HUES6 (cell line): ENCODE measurements at regions not wholly inside any gene's neighbourhood (a gene's known extent, or its start where the extent isn't known, plus 50 kb on each side); places are given as distances from the start of the nearest gene placed in this dataset.

Source experiments
- H3K27ac ChIP-seq: 2 replicates; pipeline ENCODE4 v1.7.0; 2013; ENCODE audit warnings: low read depth, mild to moderate bottlenecking, low read length, inconsistent platforms
- H3K27me3 ChIP-seq: 2 replicates; pipeline ENCODE4 v1.6.1; 2013; ENCODE audit warnings: low read length; ENCODE audit not compliant: control insufficient read depth, insufficient read depth
- H3K36me3 ChIP-seq: 2 replicates; pipeline ENCODE4 v1.6.1; 2013; ENCODE audit warnings: low read length; ENCODE audit not compliant: control insufficient read depth, insufficient read depth
- H3K4me1 ChIP-seq: 2 replicates; pipeline ENCODE4 v1.6.1; 2013; ENCODE audit warnings: low read length; ENCODE audit not compliant: control insufficient read depth, insufficient read depth
- H3K4me3 ChIP-seq: 2 replicates; pipeline ENCODE4 v1.5.1; 2013; ENCODE audit warnings: low read depth, low read length
- H3K9ac ChIP-seq: one replicate; pipeline ENCODE4 v1.6.1; 2013; ENCODE audit warnings: mild to moderate bottlenecking, low read length
- H3K9me3 ChIP-seq: 2 replicates; pipeline ENCODE4 v1.6.1; 2013; ENCODE audit warnings: low read depth, low read length; ENCODE audit not compliant: control insufficient read depth, insufficient read depth

- Histone ChIP-seq H3K27ac (no peak overlapping the region), H3K9ac (no peak overlapping the region), H3K4me3 (no peak overlapping the region), H3K9me3 (no peaks in the 10 kb centered on the region), H3K4me1 (no peaks in the 10 kb centered on the region; the same call in 1 of the 2 replicates), H3K36me3 (no peaks in the 10 kb centered on the region), H3K27me3 (no peaks in the 10 kb centered on the region)
Observed at GRCh38 chr3:182703233-182703632, 90.1 kb upstream of the ATP11B start.

GRCh38 chr3:182704926-182705325 is 88.4 kb upstream of the ATP11B start:
- no peaks in the 10 kb centered on the region for H3K9me3 ChIP-seq
- H3K4me3 ChIP-seq: no peak overlapping the region
- no peaks in the 10 kb centered on the region for H3K27me3 ChIP-seq
- H3K36me3 ChIP-seq: no peaks in the 10 kb centered on the region
- H3K27ac ChIP-seq: no peak overlapping the region
- H3K4me1 ChIP-seq: no peaks in the 10 kb centered on the region; the same call in 1 of the 2 replicates
- no peak overlapping the region for H3K9ac ChIP-seq

DNA sequence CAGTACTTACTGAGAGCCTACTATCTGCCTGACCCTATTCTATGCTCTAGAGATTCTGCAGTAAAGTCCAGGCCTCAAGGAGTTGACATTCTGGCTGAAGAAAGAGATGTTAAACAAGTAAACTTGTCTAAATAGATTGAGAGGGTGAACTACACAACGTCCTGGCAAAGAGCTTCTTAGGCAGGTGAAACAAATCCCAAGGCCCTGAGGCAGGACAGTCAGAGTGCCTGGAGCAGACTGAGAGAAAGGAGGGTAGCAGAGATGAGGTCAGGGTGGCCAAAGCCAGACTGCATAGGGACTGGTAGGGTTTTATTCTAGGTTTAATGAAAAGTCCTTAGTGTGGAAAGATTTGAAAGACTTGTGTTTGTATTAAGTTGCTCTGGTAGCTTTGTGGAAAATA is 84.5 kb upstream of the ATP11B start:
- no peaks in the 10 kb centered on the region for H3K27me3 ChIP-seq
- H3K4me3 ChIP-seq: no peak overlapping the region
- H3K9ac ChIP-seq: no peak overlapping the region
- no peaks in the 10 kb centered on the region for H3K36me3 ChIP-seq
- H3K9me3 ChIP-seq: no peaks in the 10 kb centered on the region
- no peaks in the 10 kb centered on the region; the same call in 1 of the 2 replicates for H3K4me1 ChIP-seq
- H3K27ac ChIP-seq: no peak overlapping the region

DNA sequence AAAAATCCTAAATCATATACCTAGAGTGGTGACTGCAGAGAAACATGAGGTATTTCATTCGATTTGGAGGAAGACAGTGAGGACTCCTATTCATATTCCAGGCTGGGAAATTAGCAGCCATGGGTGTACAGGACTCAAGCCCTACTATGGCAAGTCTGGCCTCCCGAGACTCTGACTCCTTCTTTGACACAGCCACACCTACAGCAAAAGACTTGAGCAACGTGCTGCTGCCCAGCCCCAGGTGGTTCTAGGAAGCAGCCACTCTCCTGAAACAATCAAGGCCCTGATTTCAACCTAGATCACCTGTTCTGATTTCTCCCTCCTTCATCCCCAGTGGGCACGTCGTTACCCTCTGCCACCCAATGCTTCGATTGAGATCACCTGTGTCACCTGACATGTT is 84.0 kb upstream of the ATP11B start:
- Histone ChIP-seq H3K27ac (no peak overlapping the region), H3K4me3 (no peak overlapping the region), H3K36me3 (no peaks in the 10 kb centered on the region), H3K9me3 (no peaks in the 10 kb centered on the region), H3K9ac (peak overlapping the region; percentile 18), H3K27me3 (no peaks in the 10 kb centered on the region), H3K4me1 (no peaks in the 10 kb centered on the region; the same call in 1 of the 2 replicates)

- H3K36me3 ChIP-seq: no peaks in the 10 kb centered on the region
- no peak overlapping the region for H3K9ac ChIP-seq
- H3K9me3 ChIP-seq: no peaks in the 10 kb centered on the region
- H3K4me1 ChIP-seq: no peaks in the 10 kb centered on the region
- H3K4me3 ChIP-seq: no peak overlapping the region
- H3K27ac ChIP-seq: no peak overlapping the region
- no peaks in the 10 kb centered on the region for H3K27me3 ChIP-seq
Observed at GRCh38 chr3:182710557-182711157, 82.6 kb upstream of the ATP11B start.

DNA sequence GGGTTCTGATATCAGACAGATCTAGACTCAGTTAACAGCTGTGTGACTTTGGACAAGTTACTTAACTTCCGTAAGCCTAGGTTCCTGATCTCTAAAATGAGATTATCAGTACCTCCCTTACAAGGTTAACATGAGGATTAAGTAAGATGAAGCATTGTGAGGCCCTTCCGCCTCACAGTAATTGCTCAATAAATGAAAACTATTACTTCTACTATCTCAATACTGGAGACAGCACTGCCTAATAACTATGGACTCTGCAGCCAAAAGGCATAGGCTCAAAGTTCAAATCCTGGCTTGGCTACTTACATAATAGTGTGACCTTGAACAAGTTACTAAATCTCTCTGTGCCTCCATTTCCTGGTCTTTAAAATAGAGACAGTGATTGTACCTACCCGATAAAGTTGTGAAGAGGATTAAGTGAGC is 82.0 kb upstream of the ATP11B start:
- Histone ChIP-seq H3K9me3 (no peaks in the 10 kb centered on the region), H3K36me3 (no peaks in the 10 kb centered on the region), H3K4me1 (peaks cover 2% of the 10 kb centered on the region; the same call in 1 of the 2 replicates), H3K4me3 (no peak overlapping the region), H3K9ac (no peak overlapping the region), H3K27ac (no peak overlapping the region), H3K27me3 (no peaks in the 10 kb centered on the region)

DNA sequence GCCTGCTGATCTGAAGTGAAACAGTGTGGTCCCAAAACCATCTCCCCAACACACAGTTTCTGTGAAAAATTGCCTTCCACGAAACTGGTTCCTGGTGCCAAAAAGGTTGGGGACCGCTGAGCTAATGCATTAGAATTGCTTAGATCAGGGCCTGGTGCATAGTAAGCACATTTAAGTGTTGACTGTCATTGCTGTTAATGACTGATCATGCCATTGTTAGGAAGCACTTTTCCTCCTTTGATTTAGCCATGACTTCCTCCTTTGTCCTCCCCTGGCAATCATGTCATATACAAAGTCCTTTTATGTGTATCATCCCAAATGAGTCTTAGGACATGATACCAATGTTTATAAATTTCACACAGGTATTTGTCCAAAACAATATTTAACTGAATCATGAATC is 81.5 kb upstream of the ATP11B start:
- H3K27me3 ChIP-seq: no peaks in the 10 kb centered on the region
- H3K27ac ChIP-seq: no peak overlapping the region
- H3K4me1 ChIP-seq: peaks cover 7% of the 10 kb centered on the region; the same call in 1 of the 2 replicates
- no peak overlapping the region for H3K9ac ChIP-seq
- no peaks in the 10 kb centered on the region for H3K9me3 ChIP-seq
- H3K36me3 ChIP-seq: no peaks in the 10 kb centered on the region
- H3K4me3 ChIP-seq: no peak overlapping the region

DNA sequence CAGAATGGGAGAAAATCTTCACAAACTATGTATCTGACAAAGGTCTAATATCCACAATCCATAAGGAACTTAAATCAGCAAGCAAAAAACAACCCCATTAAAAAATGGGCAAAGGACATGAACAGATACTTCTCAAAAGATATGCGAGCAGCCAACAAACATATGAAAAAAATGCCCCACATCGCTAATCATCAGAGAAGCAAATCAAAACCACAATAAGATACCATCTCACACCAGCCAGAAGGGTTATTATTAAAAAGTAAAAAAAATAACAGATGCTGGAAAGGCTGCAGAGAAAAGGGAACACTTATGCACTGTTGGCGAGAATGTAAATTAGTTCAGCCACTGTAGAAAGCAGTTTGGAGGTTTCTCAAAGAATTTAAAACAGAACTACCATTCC is 80.2 kb upstream of the ATP11B start:
- Histone ChIP-seq H3K27me3 (no peaks in the 10 kb centered on the region), H3K9ac (no peak overlapping the region), H3K4me3 (no peak overlapping the region), H3K9me3 (no peaks in the 10 kb centered on the region), H3K4me1 (peaks cover 11% of the 10 kb centered on the region; the same call in 1 of the 2 replicates), H3K36me3 (no peaks in the 10 kb centered on the region), H3K27ac (no peak overlapping the region)

- no peak overlapping the region for H3K4me3 ChIP-seq
- no peaks in the 10 kb centered on the region for H3K27me3 ChIP-seq
- no peaks in the 10 kb centered on the region for H3K9me3 ChIP-seq
- peaks cover 11% of the 10 kb centered on the region; the same call in 1 of the 2 replicates for H3K4me1 ChIP-seq
- H3K9ac ChIP-seq: no peak overlapping the region
- no peaks in the 10 kb centered on the region for H3K36me3 ChIP-seq
- H3K27ac ChIP-seq: no peak overlapping the region
Observed at GRCh38 chr3:182713743-182714517, 79.4 kb upstream of the ATP11B start.

- Histone ChIP-seq H3K27me3 (no peaks in the 10 kb centered on the region), H3K4me1 (peaks cover 11% of the 10 kb centered on the region; the same call in 1 of the 2 replicates), H3K9me3 (no peaks in the 10 kb centered on the region), H3K9ac (no peak overlapping the region), H3K36me3 (no peaks in the 10 kb centered on the region), H3K27ac (no peak overlapping the region), H3K4me3 (no peak overlapping the region)
Observed at GRCh38 chr3:182715006-182715405, 78.3 kb upstream of the ATP11B start.

DNA sequence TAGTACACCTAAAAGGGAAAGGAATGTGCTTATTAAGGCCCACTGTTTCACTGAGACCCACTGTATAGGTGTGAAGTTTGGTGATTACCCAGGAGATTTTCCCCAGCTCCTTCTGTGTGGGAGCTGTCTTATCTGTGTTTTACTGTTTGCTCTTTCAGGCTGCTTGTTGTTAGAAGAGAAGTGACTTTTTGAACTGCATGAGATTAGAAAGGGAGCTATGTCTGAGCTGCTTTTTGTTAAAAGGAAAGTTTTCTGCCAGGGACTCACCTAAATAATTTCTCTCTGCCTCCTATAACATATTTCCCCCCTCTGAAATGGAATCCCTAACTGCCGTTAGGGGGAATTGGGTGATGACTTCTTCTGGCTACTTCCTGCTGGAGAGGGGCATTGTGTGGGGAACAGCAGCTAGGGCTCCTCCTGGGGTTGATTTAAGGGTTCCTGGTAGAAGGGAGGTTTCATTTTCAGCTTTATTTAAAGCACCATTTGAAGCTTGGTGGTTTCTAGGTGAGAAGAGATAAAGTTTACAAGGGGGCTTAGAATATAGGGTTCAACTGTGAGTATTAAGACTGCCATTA is 77.1 kb upstream of the ATP11B start:
- H3K36me3 ChIP-seq: no peaks in the 10 kb centered on the region
- no peak overlapping the region for H3K9ac ChIP-seq
- no peak overlapping the region for H3K27ac ChIP-seq
- H3K4me1 ChIP-seq: peaks cover 11% of the 10 kb centered on the region; the same call in 1 of the 2 replicates
- no peaks in the 10 kb centered on the region for H3K27me3 ChIP-seq
- no peaks in the 10 kb centered on the region for H3K9me3 ChIP-seq
- no peak overlapping the region for H3K4me3 ChIP-seq
